ENCODE measurements at regions not wholly inside any gene's neighbourhood (a gene's known extent, or its start where the extent isn't known, plus 50 kb on each side); places are given as distances from the start of the nearest gene placed in this dataset.

- Histone ChIP-seq H3K36me3 (ENCODE audit: control insufficient read depth, insufficient read depth, low read length) (no peaks in the 10 kb centered on the region), H3K27me3 (ENCODE audit: control insufficient read depth, insufficient read depth, low read length) (no peaks in the 10 kb centered on the region), H3K4me3 (ENCODE audit: low read length) (no peak overlapping the region), H3K9me3 (ENCODE audit: control insufficient read depth, insufficient read depth, low read length) (no peaks in the 10 kb centered on the region), H3K27ac (ENCODE audit: low read length) (no peak overlapping the region), H3K4me1 (ENCODE audit: control insufficient read depth, insufficient read depth, low read length) (no peaks in the 10 kb centered on the region)
- no CpG with 5 or more reads among the region's 3 CpGs for WGBS (ENCODE audit: insufficient coverage, insufficient read length)
- DNase-seq (ENCODE audit: low read depth, low spot score), result no peak
These were observed 101.6 kb upstream of the SOX4 start for GRCh38 chr6:21491955-21492354.

DNA sequence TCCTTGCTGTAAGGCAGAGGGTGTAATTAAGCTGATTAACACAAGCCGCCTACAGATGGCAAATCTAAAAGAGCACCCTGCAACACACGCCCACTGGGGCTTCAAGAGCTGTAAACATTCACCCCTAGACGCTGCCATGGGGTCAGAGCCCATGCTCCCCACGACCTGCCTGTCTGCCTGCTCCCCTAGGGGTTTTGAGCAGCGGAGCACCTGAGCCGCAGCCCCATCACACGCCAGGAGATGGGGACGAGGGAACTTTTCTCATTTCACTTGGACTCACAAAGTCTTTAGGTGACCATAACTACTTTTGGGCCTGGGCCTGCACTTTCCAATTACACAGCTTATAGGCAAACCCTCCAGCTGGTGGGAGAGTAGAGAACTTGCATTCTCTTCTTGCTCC lies 99.0 kb upstream of the SOX4 start:
- WGBS (ENCODE audit: insufficient coverage, insufficient read length), result no CpG with 5 or more reads among the region's 8 CpGs
- no peak for DNase-seq (ENCODE audit: low read depth, low spot score)

DNA sequence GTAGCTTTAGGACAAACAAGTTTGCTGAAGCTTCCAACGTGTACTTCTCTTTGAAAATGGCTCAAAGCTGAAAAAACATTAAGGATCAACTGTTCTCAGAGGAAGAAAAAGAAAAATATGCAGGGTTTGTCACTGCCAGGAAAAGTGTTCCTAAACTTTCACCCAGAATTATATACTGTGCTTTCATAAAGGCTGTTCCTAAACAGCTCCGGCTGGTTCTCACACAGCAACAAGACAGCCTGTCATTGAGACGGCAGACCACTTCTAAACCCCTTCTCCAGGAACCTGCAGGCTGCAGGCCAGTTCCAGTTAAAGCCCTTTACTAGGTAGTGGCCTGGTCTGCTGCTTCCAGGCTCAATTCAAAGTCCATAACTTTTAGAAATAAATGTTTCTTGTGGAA lies 97.4 kb upstream of the SOX4 start:
- no CpG with 5 or more reads among the region's 3 CpGs for WGBS (ENCODE audit: insufficient coverage, insufficient read length)
- DNase-seq (ENCODE audit: low read depth, low spot score), result no peak
- H3K9me3 ChIP-seq (ENCODE audit: control insufficient read depth, insufficient read depth, low read length), result no peaks in the 10 kb centered on the region

More for the DNA sequence above, 99.0 kb upstream of the SOX4 start:
- H3K4me3 ChIP-seq (ENCODE audit: low read length), result no peak overlapping the region
- H3K9me3 ChIP-seq (ENCODE audit: control insufficient read depth, insufficient read depth, low read length), result no peaks in the 10 kb centered on the region
- no peaks in the 10 kb centered on the region for H3K4me1 ChIP-seq (ENCODE audit: control insufficient read depth, insufficient read depth, low read length)
- H3K36me3 ChIP-seq (ENCODE audit: control insufficient read depth, insufficient read depth, low read length), result no peaks in the 10 kb centered on the region
- H3K27ac ChIP-seq (ENCODE audit: low read length), result no peak overlapping the region
- no peaks in the 10 kb centered on the region for H3K27me3 ChIP-seq (ENCODE audit: control insufficient read depth, insufficient read depth, low read length)

GRCh38 chr6:21496706-21497105 lies 96.8 kb upstream of the SOX4 start:
- Histone ChIP-seq H3K4me1 (ENCODE audit: control insufficient read depth, insufficient read depth, low read length) (no peaks in the 10 kb centered on the region), H3K27me3 (ENCODE audit: control insufficient read depth, insufficient read depth, low read length) (no peaks in the 10 kb centered on the region), H3K4me3 (ENCODE audit: low read length) (no peak overlapping the region), H3K36me3 (ENCODE audit: control insufficient read depth, insufficient read depth, low read length) (no peaks in the 10 kb centered on the region), H3K27ac (ENCODE audit: low read length) (no peak overlapping the region), H3K9me3 (ENCODE audit: control insufficient read depth, insufficient read depth, low read length) (no peaks in the 10 kb centered on the region)
- no peak for DNase-seq (ENCODE audit: low read depth, low spot score)
- no CpG with 5 or more reads among the region's 2 CpGs for WGBS (ENCODE audit: insufficient coverage, insufficient read length)

More for the DNA sequence above, 97.4 kb upstream of the SOX4 start:
- no peak overlapping the region for H3K27ac ChIP-seq (ENCODE audit: low read length)
- no peak overlapping the region for H3K4me3 ChIP-seq (ENCODE audit: low read length)
- H3K4me1 ChIP-seq (ENCODE audit: control insufficient read depth, insufficient read depth, low read length), result no peaks in the 10 kb centered on the region
- H3K36me3 ChIP-seq (ENCODE audit: control insufficient read depth, insufficient read depth, low read length), result no peaks in the 10 kb centered on the region
- no peaks in the 10 kb centered on the region for H3K27me3 ChIP-seq (ENCODE audit: control insufficient read depth, insufficient read depth, low read length)

DNA sequence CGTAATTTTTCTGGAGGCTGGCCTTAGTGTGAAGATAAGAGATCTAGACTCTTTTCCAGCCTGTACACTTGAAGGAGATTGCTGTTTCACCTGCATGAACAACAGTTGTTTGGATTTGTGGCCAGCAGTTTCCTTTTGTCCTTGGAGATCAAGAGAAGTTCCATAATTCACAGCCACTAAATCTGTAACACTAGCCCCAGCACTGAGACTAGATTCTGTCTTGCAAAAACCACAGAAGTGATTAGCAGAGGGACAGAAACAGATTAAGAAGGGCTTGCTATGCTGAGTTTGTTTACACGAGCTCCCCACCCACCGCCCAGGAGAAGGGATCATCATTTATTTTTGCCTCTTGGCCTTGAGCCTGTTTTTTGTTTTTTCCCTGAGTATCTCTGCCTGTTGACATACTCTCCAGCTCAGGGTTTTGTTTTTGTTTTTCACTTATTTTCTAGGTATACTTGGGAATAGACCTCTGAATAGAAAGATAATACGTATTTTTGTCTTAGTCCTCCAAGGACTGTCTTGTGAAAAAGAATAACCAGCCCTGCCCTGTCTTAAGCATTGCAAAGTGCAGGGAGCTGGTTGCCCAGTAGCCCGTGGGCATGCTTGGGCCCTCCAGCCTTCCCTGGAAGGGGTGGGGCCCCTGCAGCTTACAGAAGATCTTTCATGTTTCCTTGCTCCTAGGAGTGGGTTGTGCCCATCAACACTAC lies 93.1 kb upstream of the SOX4 start:
- Histone ChIP-seq H3K36me3 (ENCODE audit: control insufficient read depth, insufficient read depth, low read length) (no peaks in the 10 kb centered on the region), H3K4me1 (ENCODE audit: control insufficient read depth, insufficient read depth, low read length) (no peaks in the 10 kb centered on the region), H3K27me3 (ENCODE audit: control insufficient read depth, insufficient read depth, low read length) (no peaks in the 10 kb centered on the region), H3K9me3 (ENCODE audit: control insufficient read depth, insufficient read depth, low read length) (no peaks in the 10 kb centered on the region), H3K27ac (ENCODE audit: low read length) (no peak overlapping the region), H3K4me3 (ENCODE audit: low read length) (no peak overlapping the region)
- no CpG with 5 or more reads among the region's 5 CpGs for WGBS (ENCODE audit: insufficient coverage, insufficient read length)
- no peak for DNase-seq (ENCODE audit: low read depth, low spot score)

DNA sequence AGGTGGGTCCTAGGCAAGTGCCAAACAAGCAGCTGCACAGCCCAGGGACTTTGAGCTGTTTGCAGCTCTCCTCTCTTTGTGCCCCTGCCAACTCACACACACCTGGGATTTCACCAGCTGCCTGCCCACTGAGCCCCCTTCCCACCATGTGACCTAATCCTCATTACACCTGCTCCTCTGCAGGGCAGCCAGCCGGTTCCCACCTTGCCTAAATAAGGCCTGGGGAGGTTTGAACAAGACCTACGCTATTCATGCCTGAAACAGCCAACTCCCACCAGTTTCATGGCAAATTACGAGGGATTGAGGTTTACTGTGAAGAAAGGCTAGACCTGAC lies 92.6 kb upstream of the SOX4 start:
- Histone ChIP-seq H3K27ac (ENCODE audit: low read length) (no peak overlapping the region), H3K36me3 (ENCODE audit: control insufficient read depth, insufficient read depth, low read length) (no peaks in the 10 kb centered on the region), H3K4me3 (ENCODE audit: low read length) (no peak overlapping the region), H3K9me3 (ENCODE audit: control insufficient read depth, insufficient read depth, low read length) (no peaks in the 10 kb centered on the region), H3K4me1 (ENCODE audit: control insufficient read depth, insufficient read depth, low read length) (no peaks in the 10 kb centered on the region), H3K27me3 (ENCODE audit: control insufficient read depth, insufficient read depth, low read length) (no peaks in the 10 kb centered on the region)
- no peak for DNase-seq (ENCODE audit: low read depth, low spot score)
- WGBS (ENCODE audit: insufficient coverage, insufficient read length), result no CpG with 5 or more reads among the region's 3 CpGs

- Histone ChIP-seq H3K9me3 (ENCODE audit: control insufficient read depth, insufficient read depth, low read length) (no peaks in the 10 kb centered on the region), H3K27ac (ENCODE audit: low read length) (no peak overlapping the region), H3K4me3 (ENCODE audit: low read length) (no peak overlapping the region), H3K27me3 (ENCODE audit: control insufficient read depth, insufficient read depth, low read length) (no peaks in the 10 kb centered on the region), H3K4me1 (ENCODE audit: control insufficient read depth, insufficient read depth, low read length) (no peaks in the 10 kb centered on the region), H3K36me3 (ENCODE audit: control insufficient read depth, insufficient read depth, low read length) (no peaks in the 10 kb centered on the region)
- WGBS (ENCODE audit: insufficient coverage, insufficient read length), result no CpG with 5 or more reads among the region's 1 CpG
- DNase-seq (ENCODE audit: low read depth, low spot score), result no peak
These were observed 91.7 kb upstream of the SOX4 start for GRCh38 chr6:21501815-21502214.

GRCh38 chr6:21502682-21503081 lies 90.9 kb upstream of the SOX4 start:
- WGBS (ENCODE audit: insufficient coverage, insufficient read length), result no CpG with 5 or more reads among the region's 1 CpG

DNA sequence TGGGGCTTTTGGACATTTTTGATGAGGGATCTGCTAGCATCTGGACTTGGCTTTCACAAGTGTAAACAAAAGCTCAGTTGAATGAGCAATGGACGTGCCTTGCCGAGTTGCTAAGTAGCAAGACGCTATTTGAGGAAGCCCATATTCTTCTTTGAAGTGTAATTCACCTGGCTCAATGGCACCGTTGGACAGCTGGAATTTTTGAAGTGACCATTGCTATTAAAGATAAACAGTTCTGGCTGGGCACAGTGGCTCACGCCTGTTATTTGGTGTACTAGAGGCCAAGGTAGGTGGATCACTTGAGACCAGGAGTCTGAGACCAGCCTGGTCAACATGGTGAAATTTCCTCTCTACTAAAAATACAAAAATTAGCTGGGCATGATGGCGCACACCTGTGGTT lies 88.8 kb upstream of the SOX4 start:
- no CpG with 5 or more reads among the region's 6 CpGs for WGBS (ENCODE audit: insufficient coverage, insufficient read length)
- no peaks in the 10 kb centered on the region for H3K4me1 ChIP-seq (ENCODE audit: control insufficient read depth, insufficient read depth, low read length)
- no peaks in the 10 kb centered on the region for H3K9me3 ChIP-seq (ENCODE audit: control insufficient read depth, insufficient read depth, low read length)
- no peak overlapping the region for H3K27ac ChIP-seq (ENCODE audit: low read length)
- H3K4me3 ChIP-seq (ENCODE audit: low read length), result no peak overlapping the region
- no peak for DNase-seq (ENCODE audit: low read depth, low spot score)
- no peaks in the 10 kb centered on the region for H3K27me3 ChIP-seq (ENCODE audit: control insufficient read depth, insufficient read depth, low read length)
- H3K36me3 ChIP-seq (ENCODE audit: control insufficient read depth, insufficient read depth, low read length), result no peaks in the 10 kb centered on the region

More at GRCh38 chr6:21502682-21503081, 90.9 kb upstream of the SOX4 start:
- Histone ChIP-seq H3K4me3 (ENCODE audit: low read length) (no peak overlapping the region), H3K27me3 (ENCODE audit: control insufficient read depth, insufficient read depth, low read length) (no peaks in the 10 kb centered on the region), H3K27ac (ENCODE audit: low read length) (no peak overlapping the region), H3K9me3 (ENCODE audit: control insufficient read depth, insufficient read depth, low read length) (no peaks in the 10 kb centered on the region), H3K4me1 (ENCODE audit: control insufficient read depth, insufficient read depth, low read length) (no peaks in the 10 kb centered on the region), H3K36me3 (ENCODE audit: control insufficient read depth, insufficient read depth, low read length) (no peaks in the 10 kb centered on the region)
- DNase-seq (ENCODE audit: low read depth, low spot score), result no peak

DNA sequence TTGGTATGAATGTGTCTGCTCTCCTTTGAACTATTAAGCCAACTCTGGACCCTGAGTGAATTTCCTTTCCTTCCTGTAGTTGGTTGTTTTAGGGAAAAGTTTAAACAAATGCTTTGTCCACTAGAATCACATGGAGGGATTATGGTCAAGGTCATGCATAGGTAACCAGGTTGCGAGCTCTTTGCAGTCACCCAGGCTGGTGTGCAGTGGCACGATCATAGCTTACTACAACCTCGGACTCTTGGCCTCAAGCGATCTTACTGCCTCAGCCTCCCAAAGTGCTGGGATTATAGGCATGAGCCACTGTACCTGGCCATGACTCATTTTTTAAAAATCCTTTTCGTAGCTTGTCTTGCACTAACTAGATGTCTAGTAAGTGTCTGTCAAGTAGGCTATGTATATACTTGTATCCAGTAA lies 88.0 kb upstream of the SOX4 start:
- no peaks in the 10 kb centered on the region for H3K27me3 ChIP-seq (ENCODE audit: control insufficient read depth, insufficient read depth, low read length)
- no CpG with 5 or more reads among the region's 5 CpGs for WGBS (ENCODE audit: insufficient coverage, insufficient read length)
- no peak for DNase-seq (ENCODE audit: low read depth, low spot score)
- no peaks in the 10 kb centered on the region for H3K9me3 ChIP-seq (ENCODE audit: control insufficient read depth, insufficient read depth, low read length)
- H3K4me1 ChIP-seq (ENCODE audit: control insufficient read depth, insufficient read depth, low read length), result no peaks in the 10 kb centered on the region
- no peak overlapping the region for H3K4me3 ChIP-seq (ENCODE audit: low read length)
- no peaks in the 10 kb centered on the region for H3K36me3 ChIP-seq (ENCODE audit: control insufficient read depth, insufficient read depth, low read length)
- no peak overlapping the region for H3K27ac ChIP-seq (ENCODE audit: low read length)

- Histone ChIP-seq H3K27me3 (ENCODE audit: control insufficient read depth, insufficient read depth, low read length) (no peaks in the 10 kb centered on the region), H3K4me1 (ENCODE audit: control insufficient read depth, insufficient read depth, low read length) (no peaks in the 10 kb centered on the region), H3K27ac (ENCODE audit: low read length) (no peak overlapping the region), H3K36me3 (ENCODE audit: control insufficient read depth, insufficient read depth, low read length) (no peaks in the 10 kb centered on the region), H3K4me3 (ENCODE audit: low read length) (no peak overlapping the region), H3K9me3 (ENCODE audit: control insufficient read depth, insufficient read depth, low read length) (no peaks in the 10 kb centered on the region)
- no CpG with 5 or more reads among the region's 4 CpGs for WGBS (ENCODE audit: insufficient coverage, insufficient read length)
- no peak for DNase-seq (ENCODE audit: low read depth, low spot score)
These were observed 87.4 kb upstream of the SOX4 start for GRCh38 chr6:21506126-21506525.

Data from iPS DF 6.9 (cell line).